ENCODE measurements at regions not wholly inside any gene's neighbourhood (a gene's known extent, or its start where the extent isn't known, plus 50 kb on each side); places are given as distances from the start of the nearest gene placed in this dataset.

DNA sequence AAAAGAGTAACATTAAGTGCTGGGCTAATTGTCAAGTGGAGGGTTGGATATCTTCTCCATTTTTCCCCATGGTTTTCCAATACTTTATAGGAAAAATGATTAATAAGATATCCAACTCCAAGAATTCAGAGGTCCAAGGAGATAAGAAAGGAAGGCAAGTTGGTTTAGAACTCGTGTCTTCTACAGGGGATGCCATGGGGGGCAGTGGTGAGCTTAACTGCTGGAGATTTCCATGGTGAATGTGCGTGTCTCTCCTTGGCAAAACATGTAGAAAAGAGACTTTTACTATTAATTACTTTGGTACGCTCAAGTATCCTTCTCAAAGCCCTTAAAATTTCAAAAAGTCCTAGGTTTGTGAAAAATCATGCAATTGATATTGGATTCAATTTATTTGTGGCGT, 982.9 kb upstream of the RBFOX1 start:
- DNase-seq, result no peak

DNA sequence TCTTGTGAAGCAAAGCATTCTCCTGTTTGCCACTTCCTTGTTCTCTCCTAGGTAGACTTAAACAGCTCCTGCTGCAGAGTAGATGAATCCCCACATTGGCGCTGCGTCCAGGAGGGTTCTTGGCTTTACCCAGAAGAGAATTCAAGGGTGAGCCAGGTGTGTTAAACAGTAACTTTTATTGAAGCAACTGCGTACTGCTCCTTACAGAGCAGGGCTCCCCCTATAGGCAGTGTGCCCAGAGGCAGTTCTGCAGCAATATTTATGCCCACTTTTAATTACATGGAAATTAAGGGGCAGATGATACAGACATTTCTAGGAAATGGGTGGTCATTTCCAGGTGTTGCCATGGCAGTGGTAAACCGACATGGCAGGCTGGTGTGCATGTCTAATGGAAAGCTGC, 987.6 kb upstream of the RBFOX1 start:
- no peak for DNase-seq

DNA sequence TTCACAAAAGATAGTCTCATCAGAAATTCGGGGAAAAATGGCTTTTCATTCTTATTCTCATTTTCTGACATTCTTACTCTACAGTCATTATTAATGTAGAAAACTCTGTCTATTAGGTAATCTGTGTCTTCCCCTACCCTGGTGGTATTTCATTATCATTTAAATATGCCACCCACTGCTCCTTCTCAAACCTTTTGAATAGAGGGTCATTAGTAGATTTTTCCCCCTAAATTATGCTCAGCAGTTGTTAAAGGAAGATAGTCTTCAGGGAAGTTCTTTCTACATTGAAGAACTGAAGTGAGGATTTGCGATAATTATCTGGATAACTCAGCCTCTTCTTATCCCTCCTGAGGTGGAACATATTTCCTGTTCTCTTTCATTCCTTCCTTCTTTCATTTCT, 989.5 kb upstream of the RBFOX1 start:
- DNase-seq, result no peak

DNA sequence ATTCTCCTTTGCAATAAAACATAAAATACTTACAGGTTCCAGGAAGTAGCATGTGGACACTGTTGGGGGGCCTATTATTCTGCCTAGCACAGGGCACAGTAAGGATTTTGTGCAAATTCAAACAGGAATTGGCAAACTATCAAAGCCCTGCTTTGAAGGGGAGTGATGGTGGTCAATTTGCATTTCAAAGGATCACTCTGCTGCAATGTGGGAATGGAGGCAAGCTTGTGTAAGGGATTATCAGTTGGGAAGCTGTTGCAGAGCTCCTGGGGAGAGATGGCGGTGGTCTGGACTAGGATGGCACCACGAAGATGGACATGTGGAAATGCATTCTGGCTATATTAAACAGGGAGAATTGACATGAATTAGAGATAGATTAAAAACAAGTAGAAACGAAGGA, 990.7 kb upstream of the RBFOX1 start:
- DNase-seq, result no peak

DNA sequence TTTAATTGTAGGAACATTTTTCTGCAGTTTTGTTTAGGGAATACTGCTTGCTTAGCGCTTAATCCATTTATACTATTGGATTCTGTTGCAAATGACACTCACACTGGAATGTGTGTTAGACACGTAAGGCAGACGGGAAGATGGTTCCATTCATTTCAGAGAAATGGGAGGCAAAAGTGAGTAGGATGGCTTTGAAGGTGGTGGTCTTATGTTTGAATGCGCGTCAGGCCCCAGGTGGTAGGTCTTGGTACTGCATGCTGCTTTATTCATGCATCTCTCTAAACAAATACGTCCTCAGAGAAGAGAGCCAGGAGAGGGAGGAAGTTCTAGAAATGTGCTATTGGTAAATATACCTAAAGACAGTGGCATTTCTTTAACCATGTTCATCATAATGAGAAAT, 997.6 kb upstream of the RBFOX1 start:
- DNase-seq, result no peak

DNA sequence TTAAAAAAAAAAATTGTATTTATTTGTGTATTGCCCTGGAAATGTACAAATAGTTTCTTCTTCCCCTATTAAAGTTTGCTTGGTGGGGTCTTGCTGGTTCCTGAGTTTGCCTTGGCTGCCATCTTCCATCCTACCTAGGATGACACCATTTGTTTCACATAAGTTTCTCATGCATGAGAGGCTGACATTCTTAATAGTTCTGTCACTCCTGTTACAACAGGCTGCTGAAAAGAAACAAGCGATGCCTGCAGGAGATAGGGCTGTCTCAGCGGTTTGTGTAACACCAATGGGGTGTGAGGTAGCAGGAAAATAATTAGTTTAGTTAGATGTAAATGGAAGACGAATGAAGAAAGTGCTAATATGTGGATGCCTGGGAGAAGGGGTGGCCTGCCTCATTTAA, 1000.9 kb upstream of the RBFOX1 start:
- no peak for DNase-seq

DNA sequence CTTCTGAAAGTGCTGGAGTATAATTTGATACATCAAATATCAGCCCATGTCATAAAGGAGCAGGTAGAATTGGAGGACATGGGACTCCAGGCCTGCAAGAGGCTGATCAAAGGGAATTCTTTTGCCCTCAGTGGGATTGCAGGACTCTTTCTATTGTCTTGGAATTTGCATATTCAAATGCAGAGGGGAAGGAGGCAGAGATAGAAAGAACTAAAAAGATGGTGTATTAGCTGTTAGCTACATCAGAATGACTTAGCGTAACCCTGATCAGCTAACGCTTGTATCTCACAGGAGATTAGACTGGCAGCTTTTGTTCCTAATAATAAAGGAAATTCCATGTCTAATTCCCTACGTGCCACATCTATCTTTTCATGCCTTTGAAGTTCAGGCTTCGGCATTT, 1014.7 kb upstream of the RBFOX1 start:
- DNase-seq, result no peak

DNA sequence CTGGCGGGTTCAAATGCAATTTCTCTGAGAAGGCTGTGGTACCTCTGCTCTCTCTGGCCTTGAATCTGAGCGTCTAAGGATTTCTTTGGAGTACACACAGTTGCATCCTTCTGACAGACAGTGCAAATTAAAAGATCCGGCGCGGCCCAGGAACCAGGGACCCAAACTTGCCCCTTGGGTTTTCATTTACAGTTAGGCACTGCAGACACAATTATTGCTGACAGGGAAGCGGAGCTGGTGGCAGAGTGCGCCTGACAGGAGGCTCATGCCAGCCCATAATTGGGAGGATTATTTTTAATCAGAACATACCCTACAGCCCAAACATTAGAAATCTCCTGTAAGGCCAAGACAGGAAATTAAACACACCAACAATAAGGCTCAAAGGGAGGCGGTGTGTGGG, 1023.4 kb upstream of the RBFOX1 start:
- no peak for DNase-seq

DNA sequence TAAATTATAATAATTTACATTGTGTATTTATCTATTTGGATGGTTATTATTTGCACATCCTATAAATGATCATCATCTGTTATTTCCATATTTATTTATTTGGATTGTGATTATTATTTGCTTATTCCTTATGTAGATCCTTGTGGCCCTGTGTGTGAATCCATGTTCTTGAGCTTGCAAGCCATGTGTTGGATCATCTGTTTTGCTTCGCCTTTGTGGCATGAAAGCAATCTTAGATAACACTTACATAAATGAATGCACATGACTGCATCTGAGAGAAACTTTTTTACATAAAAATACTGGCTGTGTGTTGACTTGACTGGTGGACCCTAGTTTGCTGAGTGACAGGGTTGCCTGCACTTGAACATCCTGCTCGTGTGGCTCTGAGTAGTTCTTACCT, 1024.5 kb upstream of the RBFOX1 start:
- no peak for DNase-seq

DNA sequence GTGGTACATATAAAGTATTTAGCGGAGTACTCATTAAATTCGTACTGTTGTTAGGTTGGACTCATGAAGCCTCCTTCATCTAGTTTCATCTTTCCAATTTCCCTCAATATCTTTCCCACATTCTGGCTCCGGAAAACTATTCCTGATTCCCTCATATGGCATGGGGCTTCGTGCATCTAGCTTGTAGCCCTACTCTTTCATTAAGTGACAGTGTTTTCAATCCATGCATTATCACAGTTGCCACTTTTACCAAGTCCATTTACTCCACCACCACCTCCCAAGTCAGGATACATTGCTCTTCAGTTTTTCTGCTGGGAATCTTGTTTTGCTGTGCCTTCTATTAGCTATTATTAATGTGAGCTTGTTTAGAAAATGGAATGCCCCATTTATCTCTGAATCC, 1032.1 kb upstream of the RBFOX1 start:
- no peak for DNase-seq

DNA sequence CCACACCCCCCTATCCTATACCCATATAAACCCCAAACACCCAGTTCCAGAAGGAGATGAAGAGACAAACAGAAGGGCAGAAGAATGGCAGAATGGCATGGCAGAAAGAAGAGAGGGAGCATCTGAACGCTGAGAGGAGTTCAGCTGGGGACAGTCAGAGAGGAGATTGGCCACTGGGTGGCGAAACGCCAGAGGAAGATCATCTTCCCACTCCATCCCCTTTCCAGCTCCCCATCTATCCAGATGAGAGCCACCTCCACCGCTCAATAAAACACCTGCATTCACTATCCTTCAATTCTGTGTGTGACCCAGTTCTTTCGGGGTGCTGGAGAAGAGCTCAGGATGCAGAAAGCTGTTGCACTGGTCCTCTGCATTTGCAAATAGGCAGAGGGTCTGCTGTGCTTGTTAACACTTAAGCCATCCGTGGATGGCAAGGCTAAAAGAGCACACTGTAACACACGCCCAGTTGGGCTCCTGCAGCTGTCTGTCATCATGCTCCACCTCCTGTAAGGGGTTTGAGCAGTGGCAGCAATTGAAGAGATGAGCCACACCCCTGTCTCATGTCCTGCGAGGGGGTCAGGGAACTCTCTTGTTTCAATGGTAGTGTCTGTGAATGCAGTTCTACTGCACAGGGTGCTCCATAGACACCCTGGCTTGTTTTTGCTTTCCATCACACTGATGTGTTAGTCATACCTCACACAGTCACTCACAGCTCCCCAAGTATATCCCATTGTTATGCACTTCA, 1034.8 kb upstream of the RBFOX1 start:
- DNase-seq, result no peak

DNA sequence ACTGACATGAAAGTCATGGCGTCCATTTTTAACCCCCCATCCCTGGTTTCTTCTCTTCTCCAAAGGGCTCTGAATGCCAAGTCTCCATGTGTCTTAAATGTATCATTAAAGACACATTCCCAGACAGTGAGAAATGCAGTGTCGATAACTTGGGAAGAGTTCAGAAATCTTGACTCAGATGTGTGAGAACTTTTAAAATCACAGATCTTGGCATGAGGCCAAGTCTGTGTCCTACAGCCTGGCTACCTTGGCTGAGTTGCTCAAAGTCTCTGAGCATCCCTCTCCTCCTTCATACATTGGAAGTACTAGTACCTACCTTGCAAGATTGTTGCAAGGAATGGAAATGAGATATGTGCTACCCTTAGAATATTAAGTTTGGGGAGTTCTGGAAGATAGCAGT, 1046.5 kb upstream of the RBFOX1 start:
- no peak for DNase-seq

DNA sequence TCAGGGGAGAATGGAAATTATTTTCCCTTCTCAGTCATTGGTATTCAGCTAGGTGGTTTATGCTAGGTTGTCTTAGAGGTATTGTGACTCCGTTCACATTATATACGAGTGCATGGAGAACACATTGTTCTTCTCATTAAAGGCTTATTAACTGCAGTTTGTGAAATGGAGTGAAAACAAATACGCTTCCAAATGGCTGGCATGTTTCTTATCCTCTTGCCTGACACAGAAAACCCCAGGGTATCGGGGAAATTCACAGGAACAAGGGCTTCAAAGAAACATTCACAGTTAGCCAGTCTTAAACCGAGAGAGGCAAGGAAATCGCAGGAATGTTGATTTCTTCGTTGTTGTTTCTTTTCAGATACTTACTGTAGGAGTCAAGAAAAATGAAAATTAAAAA, 1047.9 kb upstream of the RBFOX1 start:
- DNase-seq, result no peak

DNA sequence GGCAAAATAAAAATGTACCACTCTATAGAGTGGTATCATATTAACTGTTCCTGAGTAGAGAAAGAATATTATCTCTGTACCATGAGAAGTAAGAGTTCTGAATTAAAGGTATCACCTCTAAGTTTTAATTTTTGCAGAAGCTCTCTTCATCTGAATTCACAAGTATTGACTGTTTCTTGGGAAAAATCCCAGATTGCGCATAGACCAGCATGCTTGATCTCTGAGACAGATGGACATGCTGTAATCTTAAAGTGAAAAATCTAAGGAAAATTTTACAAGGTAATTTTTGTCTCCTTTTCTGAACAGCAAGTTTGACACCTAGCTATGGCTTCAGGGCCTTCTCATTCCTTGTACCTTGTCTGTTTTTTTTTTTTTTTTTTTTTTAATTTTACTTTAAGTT, 1050.7 kb upstream of the RBFOX1 start:
- DNase-seq, result no peak

DNA sequence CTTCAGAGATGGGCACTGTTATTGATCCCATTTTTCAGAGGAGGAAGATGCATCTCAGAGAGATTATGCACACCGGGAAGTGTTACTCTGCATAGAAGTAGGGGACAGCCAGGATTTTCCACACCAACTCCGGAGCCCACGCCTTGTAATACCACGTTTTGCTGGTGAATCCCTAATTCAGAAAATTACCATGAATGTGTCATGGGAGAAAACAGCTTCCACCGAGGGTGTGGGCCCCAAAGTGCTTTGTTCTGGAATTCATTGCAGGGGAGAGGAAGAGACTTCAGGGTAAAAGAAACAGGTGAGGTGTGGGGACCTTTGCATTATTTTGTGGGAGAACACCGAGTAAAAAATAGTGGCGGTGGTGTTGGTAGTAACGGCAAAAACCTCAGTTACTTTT, 1051.4 kb upstream of the RBFOX1 start:
- no peak for DNase-seq

DNA sequence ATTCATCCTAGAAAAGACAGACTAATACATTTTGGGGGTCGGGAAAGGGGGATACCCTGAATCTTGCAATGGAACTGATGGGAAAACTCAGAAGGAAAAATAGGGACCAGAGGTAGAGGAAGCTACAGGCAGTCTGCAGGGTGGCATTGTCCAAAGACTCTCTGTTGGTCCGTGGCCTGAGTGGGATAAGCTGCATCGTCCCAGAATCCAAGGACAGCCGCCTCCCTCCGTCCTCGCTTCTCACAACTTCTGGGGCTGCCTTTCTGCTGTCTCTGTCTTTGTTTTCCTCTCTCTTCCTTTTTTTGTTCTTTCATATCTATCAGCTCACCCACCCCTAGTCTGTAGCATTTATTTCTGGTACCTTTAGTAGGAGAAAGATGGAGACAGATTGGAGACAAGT, 1052.6 kb upstream of the RBFOX1 start:
- DNase-seq, result no peak

DNA sequence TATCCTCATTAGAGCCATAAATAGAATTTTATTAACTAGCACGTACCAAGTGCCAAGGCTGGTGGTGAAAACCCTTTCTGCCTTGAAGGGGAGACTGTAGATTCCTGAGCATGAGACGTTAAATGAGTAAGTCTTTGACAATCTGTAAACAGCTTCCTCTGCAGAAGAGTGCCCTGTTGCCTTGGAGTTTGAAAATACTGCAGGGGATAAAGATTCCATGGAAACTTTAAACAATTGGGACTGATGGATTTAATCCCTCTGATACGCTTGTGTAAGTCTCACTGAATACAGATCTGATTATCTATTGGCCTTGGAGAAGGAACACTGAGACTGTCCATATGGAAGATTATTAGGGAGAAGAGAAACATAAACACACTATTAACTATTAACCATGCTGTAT, 1053.4 kb upstream of the RBFOX1 start:
- no peak for DNase-seq

DNA sequence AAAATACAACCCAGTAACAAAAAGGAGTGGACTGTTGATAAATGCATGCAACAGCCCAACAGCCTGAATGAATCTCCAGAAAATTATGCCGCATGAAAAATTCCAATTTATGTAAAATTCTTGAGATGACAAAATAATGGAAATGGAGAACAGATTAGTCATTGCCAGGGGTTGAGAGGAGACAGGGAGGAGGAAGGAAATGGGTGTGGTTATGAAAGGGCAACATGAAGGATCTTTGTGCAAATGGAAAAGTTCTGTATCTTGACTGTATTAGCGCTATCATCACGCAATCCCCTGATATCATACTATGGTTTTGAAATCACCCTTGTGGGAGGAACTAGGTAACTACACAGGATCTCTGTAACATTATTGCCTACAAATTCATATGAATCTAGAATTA, 1058.3 kb upstream of the RBFOX1 start:
- DNase-seq, result no peak

DNA sequence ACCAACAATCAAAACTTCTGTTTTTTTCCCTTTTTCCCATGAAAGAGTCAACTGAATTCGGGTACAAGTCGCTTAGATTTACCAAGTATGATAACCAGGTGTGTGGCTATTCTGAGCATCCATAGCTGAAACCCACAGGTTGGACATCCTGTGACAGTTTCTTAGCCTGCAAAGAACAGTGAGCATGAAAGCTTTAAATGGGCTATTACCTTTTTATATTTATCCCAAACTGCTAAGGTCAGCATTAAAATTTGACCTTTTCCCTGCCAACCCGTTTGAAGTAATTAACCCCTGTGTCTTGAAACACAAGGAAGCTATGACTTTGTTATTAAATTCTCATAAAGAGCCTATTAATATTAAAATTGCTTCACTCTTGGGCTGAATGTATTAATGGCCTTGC, 1065.0 kb upstream of the RBFOX1 start:
- DNase-seq, result no peak

DNA sequence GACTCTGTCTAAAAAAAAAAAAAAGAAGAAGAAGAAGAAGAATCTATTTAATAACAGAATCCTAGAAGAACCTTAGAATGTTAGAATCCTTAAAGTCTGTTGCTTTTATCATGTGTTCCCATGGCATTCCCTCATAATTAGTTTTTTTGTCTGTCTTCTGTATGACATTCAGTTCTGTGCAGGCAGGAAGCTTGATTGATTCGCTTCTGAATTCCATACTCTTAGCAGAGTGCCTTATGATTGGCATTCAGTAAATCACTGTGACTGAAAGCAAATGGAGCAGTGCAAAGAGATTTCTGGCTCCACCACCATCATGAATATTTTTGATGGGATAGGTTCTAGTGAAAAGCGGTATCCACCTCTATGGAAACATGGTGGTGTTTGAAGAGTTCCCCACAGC, 1065.9 kb upstream of the RBFOX1 start:
- DNase-seq, result no peak

DNA sequence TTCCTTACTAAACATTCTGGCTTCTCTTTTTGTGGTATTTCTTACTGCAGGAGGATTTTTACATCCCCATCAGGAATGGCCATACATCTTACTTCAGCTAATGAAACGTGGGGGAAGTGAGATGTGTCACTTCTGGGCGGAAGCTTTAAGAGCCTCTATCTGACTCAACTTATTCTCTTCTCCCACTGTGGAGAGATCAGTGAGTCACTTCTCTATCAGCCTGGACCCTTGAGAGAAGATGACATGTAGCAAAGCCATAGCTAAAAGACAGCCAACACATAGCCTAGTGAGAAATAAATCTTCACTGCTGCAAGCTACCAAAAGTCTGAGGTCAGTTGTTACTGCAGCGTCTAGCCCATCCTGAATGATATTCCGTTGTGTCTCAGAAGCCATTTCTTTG, 1066.7 kb upstream of the RBFOX1 start:
- no peak for DNase-seq

DNA sequence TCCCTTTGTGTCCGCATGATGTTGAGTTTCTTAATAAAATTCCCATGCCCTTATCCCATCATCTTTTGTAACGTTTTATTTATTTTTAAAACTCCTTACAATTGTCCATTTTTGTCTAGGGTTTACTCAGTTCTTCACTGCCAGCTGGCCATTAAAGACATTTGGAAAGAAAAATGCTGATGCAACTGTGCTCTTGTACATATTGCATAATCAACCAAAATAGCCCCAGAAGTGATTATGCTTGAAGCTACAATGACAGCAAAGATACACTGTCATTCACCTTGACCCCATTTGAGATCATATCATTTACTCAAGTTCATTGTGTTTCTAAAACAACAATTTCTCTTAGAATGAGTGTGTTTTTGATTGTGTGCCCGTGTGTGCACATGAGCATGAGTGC, 1074.6 kb upstream of the RBFOX1 start:
- no peak for DNase-seq

DNA sequence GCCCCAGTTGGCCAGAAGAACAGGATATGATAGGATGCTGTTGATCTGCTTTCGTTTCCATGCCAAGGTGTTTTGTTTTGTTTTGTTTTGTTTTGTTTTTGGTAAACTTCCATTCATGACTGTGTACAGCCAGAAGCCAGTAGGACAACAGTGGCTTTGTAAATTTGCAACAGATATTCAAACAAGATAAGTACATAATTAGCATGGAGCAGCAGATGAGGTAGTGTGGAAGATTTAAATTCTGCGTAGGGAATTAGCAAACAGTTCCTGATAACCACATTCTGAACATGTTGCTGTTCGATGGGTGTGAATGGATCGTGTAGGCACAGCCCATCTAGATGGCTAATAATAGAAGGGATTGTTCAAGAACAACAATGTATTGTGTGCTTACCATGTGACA, 1080.1 kb upstream of the RBFOX1 start:
- no peak for DNase-seq

DNA sequence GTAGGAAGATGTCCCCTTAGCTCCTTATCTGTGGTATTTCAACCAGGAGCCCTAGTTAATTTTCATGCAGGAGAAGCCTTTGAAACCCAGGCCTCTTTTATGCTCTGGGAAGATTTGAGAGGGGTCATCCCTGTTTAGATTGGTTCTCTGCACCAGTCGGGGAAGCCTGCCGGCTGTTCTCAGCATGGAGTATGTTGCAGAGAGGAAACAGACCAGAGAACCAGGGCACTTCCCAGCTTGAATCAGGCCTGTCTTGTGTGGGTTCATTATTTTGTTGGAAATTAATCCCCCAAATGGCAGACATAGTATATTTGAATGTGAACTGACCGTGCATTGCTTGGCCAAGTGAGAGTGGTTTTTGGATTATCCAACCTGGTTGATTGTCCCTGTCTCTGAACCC, 1082.1 kb upstream of the RBFOX1 start:
- no peak for DNase-seq

DNA sequence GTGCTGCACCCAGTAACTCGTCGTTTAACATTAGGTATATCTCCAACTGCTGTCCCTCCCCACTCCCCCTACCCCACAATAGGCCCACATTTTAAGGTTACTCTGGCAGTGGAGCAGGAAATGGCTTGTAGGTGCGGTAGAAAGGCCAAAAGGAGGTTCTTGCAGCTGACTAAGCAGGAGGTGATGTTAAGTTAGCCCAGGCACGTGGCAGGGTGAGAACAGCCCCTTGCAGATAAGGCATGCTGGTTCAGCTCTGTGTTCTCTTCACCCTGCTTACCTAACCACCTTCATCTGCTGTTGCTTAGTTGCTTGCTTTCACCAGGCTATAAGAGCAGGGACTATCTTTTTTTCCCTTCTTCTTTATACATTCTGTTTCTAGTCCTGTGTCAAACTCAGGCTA, 1082.8 kb upstream of the RBFOX1 start:
- DNase-seq, result no peak

DNA sequence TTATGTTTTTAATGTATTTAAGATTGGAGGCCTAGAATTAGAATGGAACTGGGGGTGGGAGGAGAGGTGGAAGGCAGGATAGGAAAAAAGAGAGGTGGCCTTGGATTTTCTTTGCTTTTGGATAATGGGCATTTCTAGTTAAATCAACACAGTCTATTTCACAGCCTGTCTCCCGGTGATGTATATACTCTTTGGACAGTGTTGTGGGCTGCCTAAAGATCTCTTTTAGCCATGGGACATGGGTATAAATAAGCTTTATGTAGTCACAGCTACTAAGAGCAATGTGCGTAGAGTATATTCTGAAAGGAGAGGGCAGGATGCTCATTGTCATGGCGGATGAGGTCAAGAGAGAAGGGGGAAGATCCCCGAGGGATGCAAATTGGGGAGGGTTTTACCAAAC, 1084.4 kb upstream of the RBFOX1 start:
- DNase-seq, result no peak
